ENCODE measurements at regions not wholly inside any gene's neighbourhood (a gene's known extent, or its start where the extent isn't known, plus 50 kb on each side); places are given as distances from the start of the nearest gene placed in this dataset.

DNA sequence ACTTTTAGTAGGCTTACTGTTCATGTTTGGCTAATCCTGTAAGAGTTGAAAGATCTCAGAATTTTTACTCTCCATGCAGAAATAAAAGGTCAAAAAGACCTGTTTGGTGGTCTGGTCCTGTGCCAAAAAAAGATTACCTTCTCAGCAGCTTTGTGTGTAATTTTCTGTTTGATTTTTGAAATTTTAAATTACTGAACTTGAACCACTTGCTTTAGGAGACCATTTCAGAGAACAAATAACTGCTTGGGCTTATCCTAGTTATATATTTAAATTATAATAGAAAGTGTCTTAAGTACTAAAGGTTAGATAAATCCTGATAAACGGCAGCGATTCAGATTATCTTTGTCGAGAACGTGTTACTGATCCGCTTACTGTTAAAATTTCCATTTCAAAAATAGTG, 118.3 kb upstream of the GRIK2 start:
- H3K9me3 ChIP-seq (ENCODE audit: control insufficient read depth, insufficient read depth, low read length), result no peaks in the 10 kb centered on the region
- no peak overlapping the region for H3K4me3 ChIP-seq (ENCODE audit: low read depth, low read length)
- H3K27me3 ChIP-seq (ENCODE audit: control insufficient read depth, insufficient read depth, low read length), result no peaks in the 10 kb centered on the region
- H3K9ac ChIP-seq (ENCODE audit: low read depth, low read length), result no peak overlapping the region
- no peaks in the 10 kb centered on the region for H3K36me3 ChIP-seq (ENCODE audit: control insufficient read depth, insufficient read depth, low read length)
- H3K4me1 ChIP-seq (ENCODE audit: control insufficient read depth, insufficient read depth, low read length), result no peaks in the 10 kb centered on the region

DNA sequence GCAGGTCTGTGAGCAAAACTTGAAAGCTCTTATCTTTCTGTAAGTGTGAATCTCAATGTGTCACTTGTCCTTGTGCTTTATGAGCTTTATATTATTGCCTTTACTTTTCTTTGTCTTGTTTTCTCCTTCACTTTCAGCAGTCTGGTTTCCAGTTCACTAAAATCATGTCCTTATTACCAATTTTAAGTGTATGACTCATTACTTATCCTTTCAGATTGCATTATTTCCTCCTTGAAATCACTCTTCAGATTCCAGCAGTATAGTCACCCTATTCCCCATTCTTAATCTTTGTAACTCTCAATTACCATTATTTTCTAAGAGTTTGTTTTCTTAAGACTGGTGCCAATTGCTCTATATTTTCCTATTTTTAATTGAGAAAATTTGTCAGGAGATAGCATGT, 117.4 kb upstream of the GRIK2 start:
- Histone ChIP-seq H3K9me3 (ENCODE audit: control insufficient read depth, insufficient read depth, low read length) (no peaks in the 10 kb centered on the region), H3K27me3 (ENCODE audit: control insufficient read depth, insufficient read depth, low read length) (no peaks in the 10 kb centered on the region), H3K4me3 (ENCODE audit: low read depth, low read length) (no peak overlapping the region), H3K4me1 (ENCODE audit: control insufficient read depth, insufficient read depth, low read length) (no peaks in the 10 kb centered on the region), H3K9ac (ENCODE audit: low read depth, low read length) (no peak overlapping the region), H3K36me3 (ENCODE audit: control insufficient read depth, insufficient read depth, low read length) (no peaks in the 10 kb centered on the region)

DNA sequence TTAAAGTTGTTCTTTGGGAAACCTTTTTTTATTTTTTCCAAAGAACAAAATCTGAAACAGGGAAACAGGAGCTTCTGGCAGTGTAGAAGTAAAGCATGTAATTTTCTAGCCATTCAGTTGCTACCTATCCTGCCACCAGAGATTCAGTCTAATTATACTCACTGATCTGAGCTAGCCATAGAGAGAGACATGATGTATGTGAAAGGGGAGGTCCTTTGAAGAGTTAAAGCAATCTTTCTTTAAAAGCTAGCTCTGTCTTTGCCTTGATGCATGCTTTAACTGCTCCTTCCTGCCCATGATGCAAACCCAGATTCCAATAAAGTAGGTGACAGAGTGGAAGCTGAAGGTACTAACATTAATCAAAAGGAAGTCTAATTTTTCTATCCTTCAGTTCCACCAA, 114.1 kb upstream of the GRIK2 start:
- Histone ChIP-seq H3K4me3 (ENCODE audit: low read depth, low read length) (no peak overlapping the region), H3K36me3 (ENCODE audit: control insufficient read depth, insufficient read depth, low read length) (no peaks in the 10 kb centered on the region), H3K9me3 (ENCODE audit: control insufficient read depth, insufficient read depth, low read length) (no peaks in the 10 kb centered on the region), H3K27me3 (ENCODE audit: control insufficient read depth, insufficient read depth, low read length) (no peaks in the 10 kb centered on the region), H3K4me1 (ENCODE audit: control insufficient read depth, insufficient read depth, low read length) (no peaks in the 10 kb centered on the region), H3K9ac (ENCODE audit: low read depth, low read length) (no peak overlapping the region)

DNA sequence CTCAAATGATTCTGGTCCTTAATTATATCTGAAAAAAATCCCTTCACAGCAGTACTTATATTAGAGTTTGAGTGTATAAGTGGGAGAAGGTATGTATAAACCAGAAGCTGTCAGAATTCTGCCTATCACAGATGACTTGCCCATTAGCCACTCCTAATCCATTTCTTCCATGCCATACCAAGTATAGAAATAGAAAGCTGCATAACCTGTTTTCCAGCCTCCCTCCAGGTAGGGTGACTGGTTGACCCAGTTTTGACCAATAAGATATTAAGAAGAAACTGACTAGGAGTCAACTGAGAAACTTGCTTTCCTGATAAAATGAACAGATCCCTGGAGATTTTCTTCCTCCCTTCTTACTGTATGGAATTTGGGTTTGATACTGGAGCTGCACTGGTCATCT, 112.2 kb upstream of the GRIK2 start:
- Histone ChIP-seq H3K27me3 (ENCODE audit: control insufficient read depth, insufficient read depth, low read length) (no peaks in the 10 kb centered on the region), H3K4me1 (ENCODE audit: control insufficient read depth, insufficient read depth, low read length) (no peaks in the 10 kb centered on the region), H3K9ac (ENCODE audit: low read depth, low read length) (no peak overlapping the region), H3K9me3 (ENCODE audit: control insufficient read depth, insufficient read depth, low read length) (no peaks in the 10 kb centered on the region), H3K36me3 (ENCODE audit: control insufficient read depth, insufficient read depth, low read length) (no peaks in the 10 kb centered on the region), H3K4me3 (ENCODE audit: low read depth, low read length) (no peak overlapping the region)

DNA sequence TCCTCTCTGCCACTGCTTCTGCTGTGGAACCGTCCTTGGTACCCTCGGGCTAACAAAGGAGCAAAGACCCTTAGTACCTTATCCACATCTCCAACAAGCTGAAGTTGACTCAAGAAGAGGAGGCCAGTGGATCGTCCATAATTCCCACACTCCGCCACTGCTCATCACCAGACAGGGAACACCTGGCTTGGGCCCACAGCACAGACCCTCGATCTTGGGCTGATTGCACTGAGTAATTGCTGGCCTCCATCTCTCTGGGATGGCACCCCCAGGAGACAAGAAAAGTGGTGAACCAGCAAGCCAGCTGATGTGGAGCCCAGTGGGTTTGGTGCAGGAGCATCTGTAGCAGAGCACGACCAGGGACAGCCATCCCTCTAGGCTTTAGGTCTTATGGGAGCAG, 109.4 kb upstream of the GRIK2 start:
- Histone ChIP-seq H3K9me3 (ENCODE audit: control insufficient read depth, insufficient read depth, low read length) (no peaks in the 10 kb centered on the region), H3K4me3 (ENCODE audit: low read depth, low read length) (no peak overlapping the region), H3K36me3 (ENCODE audit: control insufficient read depth, insufficient read depth, low read length) (no peaks in the 10 kb centered on the region), H3K27me3 (ENCODE audit: control insufficient read depth, insufficient read depth, low read length) (no peaks in the 10 kb centered on the region), H3K4me1 (ENCODE audit: control insufficient read depth, insufficient read depth, low read length) (no peaks in the 10 kb centered on the region), H3K9ac (ENCODE audit: low read depth, low read length) (no peak overlapping the region)

DNA sequence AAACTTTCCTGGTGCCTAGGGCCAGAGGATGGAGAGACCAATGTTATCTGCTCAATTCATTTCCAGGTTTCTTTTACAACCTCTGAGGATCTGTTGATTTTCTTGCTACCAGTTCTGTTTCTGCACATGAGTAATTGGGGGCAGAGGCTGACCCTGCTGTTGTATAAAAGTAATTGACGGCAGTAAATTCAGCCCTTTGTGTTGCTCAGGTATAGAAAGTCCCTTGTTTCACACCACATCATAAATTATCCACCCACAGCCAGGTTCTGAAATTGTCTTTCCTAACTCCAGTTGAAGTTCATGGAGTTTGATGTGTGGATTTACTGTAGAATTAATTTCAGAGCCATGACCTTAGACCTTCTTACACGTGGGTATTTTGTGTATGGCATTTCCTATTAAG, 107.4 kb upstream of the GRIK2 start:
- H3K4me3 ChIP-seq (ENCODE audit: low read depth, low read length), result no peak overlapping the region
- H3K4me1 ChIP-seq (ENCODE audit: control insufficient read depth, insufficient read depth, low read length), result no peaks in the 10 kb centered on the region
- H3K27me3 ChIP-seq (ENCODE audit: control insufficient read depth, insufficient read depth, low read length), result no peaks in the 10 kb centered on the region
- H3K36me3 ChIP-seq (ENCODE audit: control insufficient read depth, insufficient read depth, low read length), result no peaks in the 10 kb centered on the region
- no peaks in the 10 kb centered on the region for H3K9me3 ChIP-seq (ENCODE audit: control insufficient read depth, insufficient read depth, low read length)
- no peak overlapping the region for H3K9ac ChIP-seq (ENCODE audit: low read depth, low read length)

DNA sequence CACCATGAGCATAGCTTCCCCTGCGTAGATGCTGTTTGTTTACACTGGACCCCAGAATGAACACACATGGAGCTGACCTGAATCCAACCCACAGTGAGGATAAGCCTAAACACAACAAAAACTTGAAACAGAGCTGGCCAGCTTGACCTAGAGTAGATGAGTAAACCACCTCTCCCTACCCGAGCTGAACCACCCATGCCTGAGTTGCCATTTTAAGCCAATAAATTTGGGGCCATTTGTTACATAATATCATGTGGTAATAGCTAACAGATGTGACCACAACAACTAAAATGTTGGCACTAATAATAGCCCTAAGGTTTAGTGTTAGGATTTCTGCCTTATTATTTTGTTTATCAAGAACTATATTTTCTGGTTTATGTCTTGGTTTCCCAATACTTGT, 103.2 kb upstream of the GRIK2 start:
- no peak overlapping the region for H3K9ac ChIP-seq (ENCODE audit: low read depth, low read length)
- no peaks in the 10 kb centered on the region for H3K4me1 ChIP-seq (ENCODE audit: control insufficient read depth, insufficient read depth, low read length)
- no peaks in the 10 kb centered on the region for H3K36me3 ChIP-seq (ENCODE audit: control insufficient read depth, insufficient read depth, low read length)
- no peak overlapping the region for H3K4me3 ChIP-seq (ENCODE audit: low read depth, low read length)
- no peaks in the 10 kb centered on the region for H3K27me3 ChIP-seq (ENCODE audit: control insufficient read depth, insufficient read depth, low read length)
- H3K9me3 ChIP-seq (ENCODE audit: control insufficient read depth, insufficient read depth, low read length), result peaks cover 4% of the 10 kb centered on the region

DNA sequence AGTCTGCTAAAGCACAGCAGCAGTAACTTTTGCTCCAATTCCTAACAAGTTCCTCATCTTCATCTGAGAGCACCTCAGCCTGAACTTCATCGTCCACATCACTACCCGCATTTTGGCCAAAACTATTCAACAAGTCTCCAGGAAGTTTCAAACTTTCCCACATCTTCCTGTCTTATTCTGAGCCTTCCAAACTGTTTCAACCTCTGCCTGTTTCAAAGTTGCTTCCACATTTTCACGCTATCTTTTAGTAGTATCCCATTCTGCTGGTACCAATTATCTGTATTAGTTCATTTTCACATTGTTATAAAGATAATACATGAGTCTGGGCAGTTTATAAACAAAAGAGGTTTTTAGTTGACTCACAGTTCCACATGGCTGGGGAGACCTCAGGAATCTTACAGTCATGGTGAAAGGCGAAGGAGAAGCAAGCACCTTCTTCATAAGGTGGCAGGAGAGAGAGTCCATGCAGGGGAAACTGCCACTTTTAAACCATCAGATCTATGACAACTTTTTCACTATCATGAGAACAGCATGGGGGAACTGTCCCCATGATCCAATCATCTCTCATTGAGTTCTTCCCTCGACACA, 99.4 kb upstream of the GRIK2 start:
- Histone ChIP-seq H3K9me3 (ENCODE audit: control insufficient read depth, insufficient read depth, low read length) (peaks cover 4% of the 10 kb centered on the region), H3K4me1 (ENCODE audit: control insufficient read depth, insufficient read depth, low read length) (no peaks in the 10 kb centered on the region), H3K4me3 (ENCODE audit: low read depth, low read length) (no peak overlapping the region), H3K27me3 (ENCODE audit: control insufficient read depth, insufficient read depth, low read length) (no peaks in the 10 kb centered on the region), H3K9ac (ENCODE audit: low read depth, low read length) (no peak overlapping the region), H3K36me3 (ENCODE audit: control insufficient read depth, insufficient read depth, low read length) (no peaks in the 10 kb centered on the region)

DNA sequence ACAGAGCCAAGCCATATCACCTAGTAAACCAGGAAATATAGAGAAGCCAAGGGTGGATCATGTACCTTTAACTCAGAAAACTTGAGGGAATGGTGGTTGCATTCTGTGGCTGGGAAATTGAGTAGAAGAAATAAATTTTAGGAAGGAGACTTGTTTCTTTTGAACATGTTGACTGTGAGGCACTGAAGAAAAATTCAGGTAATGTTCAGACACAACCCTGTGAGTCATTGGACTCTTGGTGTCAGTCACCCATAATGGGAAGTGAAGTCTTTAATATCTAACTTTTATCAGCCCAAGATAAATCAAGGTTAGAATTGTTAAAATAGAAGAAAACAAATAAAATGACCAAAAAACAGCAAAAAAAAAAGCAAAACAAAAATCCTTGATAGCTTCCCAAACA, 98.8 kb upstream of the GRIK2 start:
- no peaks in the 10 kb centered on the region for H3K36me3 ChIP-seq (ENCODE audit: control insufficient read depth, insufficient read depth, low read length)
- no peaks in the 10 kb centered on the region for H3K4me1 ChIP-seq (ENCODE audit: control insufficient read depth, insufficient read depth, low read length)
- H3K9me3 ChIP-seq (ENCODE audit: control insufficient read depth, insufficient read depth, low read length), result peaks cover 4% of the 10 kb centered on the region
- H3K4me3 ChIP-seq (ENCODE audit: low read depth, low read length), result no peak overlapping the region
- no peaks in the 10 kb centered on the region for H3K27me3 ChIP-seq (ENCODE audit: control insufficient read depth, insufficient read depth, low read length)
- no peak overlapping the region for H3K9ac ChIP-seq (ENCODE audit: low read depth, low read length)

DNA sequence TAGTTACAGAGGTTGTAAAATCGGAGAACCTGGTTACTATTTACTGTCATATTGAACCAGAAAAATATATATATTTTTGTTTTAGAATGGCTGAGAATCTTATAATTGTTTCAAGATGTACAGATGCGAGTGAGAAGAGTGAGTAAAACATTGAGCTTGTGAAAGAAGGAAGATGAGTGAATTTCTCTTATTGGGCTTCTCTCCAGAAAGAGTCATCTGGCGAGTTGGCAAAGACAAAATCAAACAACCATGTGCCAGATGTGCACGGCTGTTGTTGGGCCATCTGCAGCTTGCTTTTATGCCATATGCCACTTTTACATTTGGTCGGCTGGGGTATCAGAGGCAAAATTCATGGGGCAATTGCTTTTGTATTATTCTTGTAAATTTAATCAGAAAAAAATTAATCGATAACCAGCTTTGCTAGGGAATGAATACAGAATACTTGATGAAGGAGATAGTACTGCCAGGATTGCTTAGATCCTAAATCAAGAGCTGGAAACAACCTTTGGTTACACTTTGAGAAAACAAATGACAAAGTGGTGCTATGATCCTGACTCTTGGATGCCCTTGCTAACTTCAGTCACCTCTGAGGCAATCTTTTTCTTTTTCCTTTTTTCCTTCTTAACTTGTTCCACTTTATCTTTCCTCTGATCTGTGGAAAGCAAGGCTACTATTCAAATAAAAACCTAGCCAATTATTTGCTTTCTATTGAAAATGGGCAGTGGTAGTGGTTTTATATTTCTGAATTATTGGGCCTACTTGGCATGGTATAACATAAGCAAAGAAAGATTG, 97.1 kb upstream of the GRIK2 start:
- no peaks in the 10 kb centered on the region for H3K36me3 ChIP-seq (ENCODE audit: control insufficient read depth, insufficient read depth, low read length)
- H3K4me1 ChIP-seq (ENCODE audit: control insufficient read depth, insufficient read depth, low read length), result no peaks in the 10 kb centered on the region
- H3K9ac ChIP-seq (ENCODE audit: low read depth, low read length), result no peak overlapping the region
- H3K27me3 ChIP-seq (ENCODE audit: control insufficient read depth, insufficient read depth, low read length), result no peaks in the 10 kb centered on the region
- H3K4me3 ChIP-seq (ENCODE audit: low read depth, low read length), result no peak overlapping the region
- H3K9me3 ChIP-seq (ENCODE audit: control insufficient read depth, insufficient read depth, low read length), result peaks cover 4% of the 10 kb centered on the region

DNA sequence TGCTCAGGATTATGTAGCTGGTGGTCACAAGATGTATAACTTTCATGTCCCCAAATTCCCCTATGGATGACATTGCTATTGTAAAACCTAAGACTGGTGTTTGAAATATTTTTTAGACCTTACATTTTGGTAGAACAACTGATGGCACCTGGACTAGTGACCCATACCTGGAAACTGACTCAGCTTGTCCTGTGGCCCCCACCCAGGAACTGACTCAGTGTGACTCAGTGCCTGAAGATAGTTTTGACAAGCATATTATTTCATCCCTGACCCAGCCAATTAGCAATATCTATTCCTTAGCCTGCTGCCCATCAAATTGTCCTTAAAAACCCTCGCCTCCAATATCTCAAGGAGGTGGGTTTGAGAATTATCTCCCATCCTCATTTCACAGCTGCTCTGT, 90.9 kb upstream of the GRIK2 start:
- no peak overlapping the region for H3K9ac ChIP-seq (ENCODE audit: low read depth, low read length)
- no peaks in the 10 kb centered on the region for H3K27me3 ChIP-seq (ENCODE audit: control insufficient read depth, insufficient read depth, low read length)
- no peaks in the 10 kb centered on the region for H3K36me3 ChIP-seq (ENCODE audit: control insufficient read depth, insufficient read depth, low read length)
- no peaks in the 10 kb centered on the region for H3K4me1 ChIP-seq (ENCODE audit: control insufficient read depth, insufficient read depth, low read length)
- no peak overlapping the region for H3K4me3 ChIP-seq (ENCODE audit: low read depth, low read length)
- H3K9me3 ChIP-seq (ENCODE audit: control insufficient read depth, insufficient read depth, low read length), result no peaks in the 10 kb centered on the region

DNA sequence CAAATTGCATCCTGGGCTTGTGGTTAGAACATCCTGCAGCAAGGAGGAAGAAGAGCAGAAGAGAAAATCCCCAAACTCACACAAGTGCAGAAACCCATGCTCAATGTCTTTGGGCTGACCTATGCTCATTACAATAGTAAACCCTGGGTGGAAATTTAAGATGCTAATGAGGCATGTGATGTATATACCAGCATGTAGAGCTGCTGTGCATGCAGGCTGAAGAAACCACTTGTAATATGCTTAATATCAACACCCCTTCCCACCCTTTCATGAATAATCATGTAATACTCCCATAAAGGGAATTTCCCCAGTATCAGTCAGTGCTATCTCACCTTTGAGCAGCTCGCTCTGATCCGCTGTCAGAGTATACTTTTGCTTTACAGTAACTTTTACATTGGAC, 90.0 kb upstream of the GRIK2 start:
- no peaks in the 10 kb centered on the region for H3K4me1 ChIP-seq (ENCODE audit: control insufficient read depth, insufficient read depth, low read length)
- no peak overlapping the region for H3K4me3 ChIP-seq (ENCODE audit: low read depth, low read length)
- H3K27me3 ChIP-seq (ENCODE audit: control insufficient read depth, insufficient read depth, low read length), result no peaks in the 10 kb centered on the region
- no peaks in the 10 kb centered on the region for H3K36me3 ChIP-seq (ENCODE audit: control insufficient read depth, insufficient read depth, low read length)
- no peaks in the 10 kb centered on the region for H3K9me3 ChIP-seq (ENCODE audit: control insufficient read depth, insufficient read depth, low read length)
- no peak overlapping the region for H3K9ac ChIP-seq (ENCODE audit: low read depth, low read length)
